Muscle of leg (tissue), 3 donors: ENCODE measurements at regions not wholly inside any gene's neighbourhood (a gene's known extent, or its start where the extent isn't known, plus 50 kb on each side); places are given as distances from the start of the nearest gene placed in this dataset.
"Not testable (repeated sequence)": the region's sequence is repeated elsewhere in the genome, so short reads cannot be mapped to it uniquely, and the experiment has no call there.

Experiments used
- DNase-seq: peaks from one replicate; pipeline ENCODE4 v3.0.0; 2013
- H3K27ac ChIP-seq: one replicate; pipeline ENCODE4 v1.5.1; 2013; ENCODE audit warnings: mild to moderate bottlenecking, low read length, control low read depth
- H3K27me3 ChIP-seq: one replicate; pipeline ENCODE4 v1.6.1; 2013; ENCODE audit warnings: low read length; ENCODE audit not compliant: control insufficient read depth, insufficient read depth
- H3K36me3 ChIP-seq: one replicate; pipeline ENCODE4 v1.6.1; 2013; ENCODE audit warnings: low read length; ENCODE audit not compliant: control insufficient read depth, insufficient read depth
- H3K4me1 ChIP-seq: one replicate; pipeline ENCODE4 v1.6.1; 2013; ENCODE audit warnings: low read length; ENCODE audit not compliant: control insufficient read depth, insufficient read depth
- H3K4me3 ChIP-seq: one replicate; pipeline ENCODE4 v1.5.1; 2013; ENCODE audit warnings: low read length, control low read depth
- H3K9me3 ChIP-seq: replicated peaks from 2 replicates; pipeline ENCODE4 v1.6.1; 2013; ENCODE audit warnings: low read depth, low read length; ENCODE audit not compliant: control insufficient read depth
- WGBS: methylation state at CpG from one replicate; pipeline ENCODE4 v1.1.5; 2013; ENCODE audit warnings: missing lambda C conversion rate; ENCODE audit not compliant: insufficient coverage; 5-methylcytosine and 5-hydroxymethylcytosine counted together

- H3K27ac ChIP-seq, H3K9me3 ChIP-seq, H3K4me1 ChIP-seq, DNase-seq, H3K4me3 ChIP-seq, H3K36me3 ChIP-seq, H3K27me3 ChIP-seq: not testable (repeated sequence)
- no CpG with 5 or more reads among the region's 1 CpG for WGBS
Measured at GRCh38 chr1:120588811-120589210, 134.9 kb upstream of the NBPF26 start.

- not testable (repeated sequence) for H3K27ac ChIP-seq, H3K4me3 ChIP-seq, H3K9me3 ChIP-seq, H3K27me3 ChIP-seq, DNase-seq, H3K36me3 ChIP-seq, H3K4me1 ChIP-seq
- no CpG with 5 or more reads among the region's 4 CpGs for WGBS
Measured at GRCh38 chr1:120591774-120592173, 132.0 kb upstream of the NBPF26 start.

- H3K36me3 ChIP-seq, H3K9me3 ChIP-seq, H3K4me3 ChIP-seq, H3K27ac ChIP-seq, H3K27me3 ChIP-seq, H3K4me1 ChIP-seq, DNase-seq: not testable (repeated sequence)
- WGBS: no CpG with 5 or more reads among the region's 3 CpGs
Measured at GRCh38 chr1:120592943-120593342, 130.8 kb upstream of the NBPF26 start.

- not testable (repeated sequence) for H3K4me1 ChIP-seq, H3K36me3 ChIP-seq, H3K27me3 ChIP-seq, DNase-seq, H3K4me3 ChIP-seq, H3K9me3 ChIP-seq, H3K27ac ChIP-seq
- WGBS: no CpG with 5 or more reads among the region's 2 CpGs
Measured at GRCh38 chr1:120593648-120594047, 130.1 kb upstream of the NBPF26 start.

- not testable (repeated sequence) for H3K4me3 ChIP-seq, H3K9me3 ChIP-seq, DNase-seq, H3K36me3 ChIP-seq, H3K4me1 ChIP-seq, H3K27ac ChIP-seq, H3K27me3 ChIP-seq
- WGBS: no CpG with 5 or more reads among the region's 4 CpGs
Measured at GRCh38 chr1:120598331-120598951, 125.3 kb upstream of the NBPF26 start.

- not testable (repeated sequence) for DNase-seq, H3K27me3 ChIP-seq, H3K36me3 ChIP-seq, H3K27ac ChIP-seq, H3K4me1 ChIP-seq, H3K9me3 ChIP-seq, H3K4me3 ChIP-seq
- no CpG with 5 or more reads among the region's 3 CpGs for WGBS
Measured at GRCh38 chr1:120599511-120599910, 124.2 kb upstream of the NBPF26 start.

- not testable (repeated sequence) for DNase-seq, H3K4me3 ChIP-seq, H3K27ac ChIP-seq, H3K4me1 ChIP-seq, H3K36me3 ChIP-seq, H3K9me3 ChIP-seq, H3K27me3 ChIP-seq
- WGBS: no CpG with 5 or more reads among the region's 3 CpGs
Measured at GRCh38 chr1:120600442-120601041, 123.2 kb upstream of the NBPF26 start.

GRCh38 chr1:120607882-120608281 is 115.9 kb upstream of the NBPF26 start:
- not testable (repeated sequence) for H3K27ac ChIP-seq, H3K9me3 ChIP-seq, H3K4me1 ChIP-seq, H3K27me3 ChIP-seq, DNase-seq, H3K36me3 ChIP-seq, H3K4me3 ChIP-seq
- no CpG with 5 or more reads among the region's 3 CpGs for WGBS

- H3K4me3 ChIP-seq: not testable (repeated sequence)
- no CpG with 5 or more reads among the region's 8 CpGs for WGBS
Measured at GRCh38 chr1:120608314-120609014, 115.3 kb upstream of the NBPF26 start.

GRCh38 chr1:120609015-120609573 is 114.7 kb upstream of the NBPF26 start:
- not testable (repeated sequence) for H3K36me3 ChIP-seq, DNase-seq, H3K9me3 ChIP-seq, H3K4me1 ChIP-seq, H3K27ac ChIP-seq, H3K4me3 ChIP-seq, H3K27me3 ChIP-seq
- no CpG with 5 or more reads among the region's 3 CpGs for WGBS

More at GRCh38 chr1:120608314-120609014, 115.3 kb upstream of the NBPF26 start:
- DNase-seq, H3K27me3 ChIP-seq, H3K27ac ChIP-seq, H3K36me3 ChIP-seq, H3K4me1 ChIP-seq, H3K9me3 ChIP-seq: not testable (repeated sequence)
